Epithelial cell of esophagus (primary cell): ENCODE measurements at regions not wholly inside any gene's neighbourhood (a gene's known extent, or its start where the extent isn't known, plus 50 kb on each side); places are given as distances from the start of the nearest gene placed in this dataset.
"Not testable (repeated sequence)": the region's sequence is repeated elsewhere in the genome, so short reads cannot be mapped to it uniquely, and the experiment has no call there.

Experiments used
- DNase-seq: peaks from one replicate; pipeline ENCODE4 v3.0.0; 2010; ENCODE audit warnings: low read depth
- H3K4me3 ChIP-seq: 2 replicates; pipeline ENCODE4 v1.5.1; 2011; ENCODE audit warnings: mild to moderate bottlenecking, low read length, control low read depth
- CTCF ChIP-seq: IDR thresholded peaks from 2 replicates; pipeline ENCODE4 v1.5.1; 2011; ENCODE audit warnings: low read depth, mild to moderate bottlenecking, low read length, control low read depth, inconsistent platforms; ENCODE audit not compliant: insufficient read depth; ENCODE audit errors: missing control alignments

- not testable (repeated sequence) for H3K4me3 ChIP-seq, DNase-seq
Measured at GRCh38 chr21:10421601-10422000, 99.8 kb upstream of the TPTE start.

GRCh38 chr21:10424097-10424886 is 97.1 kb upstream of the TPTE start:
- not testable (repeated sequence) for DNase-seq

GRCh38 chr21:10424887-10425145 is 96.6 kb upstream of the TPTE start:
- H3K4me3 ChIP-seq, DNase-seq: not testable (repeated sequence)

More at GRCh38 chr21:10424097-10424886, 97.1 kb upstream of the TPTE start:
- H3K4me3 ChIP-seq, result not testable (repeated sequence)

GRCh38 chr21:10425856-10426255 is 95.5 kb upstream of the TPTE start:
- DNase-seq, result no peak
- H3K4me3 ChIP-seq, result no peak overlapping the region
- no peak for TF ChIP-seq CTCF

- not testable (repeated sequence) for DNase-seq, H3K4me3 ChIP-seq
Measured at GRCh38 chr21:10426812-10427211, 94.6 kb upstream of the TPTE start.

- not testable (repeated sequence) for DNase-seq
Measured at GRCh38 chr21:10427277-10427676, 94.1 kb upstream of the TPTE start.

GRCh38 chr21:10428981-10429534 is 92.3 kb upstream of the TPTE start:
- not testable (repeated sequence) for H3K4me3 ChIP-seq, DNase-seq

More at GRCh38 chr21:10427277-10427676, 94.1 kb upstream of the TPTE start:
- H3K4me3 ChIP-seq, result not testable (repeated sequence)

GRCh38 chr21:10430005-10430404 is 91.4 kb upstream of the TPTE start:
- no peak for DNase-seq
- no peak overlapping the region for H3K4me3 ChIP-seq
- TF ChIP-seq CTCF, result no peak

GRCh38 chr21:10431995-10432394 is 89.4 kb upstream of the TPTE start:
- not testable (repeated sequence) for DNase-seq, H3K4me3 ChIP-seq

GRCh38 chr21:10432456-10432855 is 88.9 kb upstream of the TPTE start:
- DNase-seq, H3K4me3 ChIP-seq: not testable (repeated sequence)

GRCh38 chr21:10437977-10438376 is 83.4 kb upstream of the TPTE start:
- not testable (repeated sequence) for H3K4me3 ChIP-seq, DNase-seq

- not testable (repeated sequence) for H3K4me3 ChIP-seq, DNase-seq
Measured at GRCh38 chr21:10440639-10441038, 80.7 kb upstream of the TPTE start.

GRCh38 chr21:10442018-10442417 is 79.4 kb upstream of the TPTE start:
- not testable (repeated sequence) for DNase-seq

GRCh38 chr21:10445685-10446084 is 75.7 kb upstream of the TPTE start:
- H3K4me3 ChIP-seq, DNase-seq: not testable (repeated sequence)

More at GRCh38 chr21:10442018-10442417, 79.4 kb upstream of the TPTE start:
- H3K4me3 ChIP-seq, result not testable (repeated sequence)

GRCh38 chr21:10449451-10449850 is 71.9 kb upstream of the TPTE start:
- not testable (repeated sequence) for H3K4me3 ChIP-seq, DNase-seq

- not testable (repeated sequence) for DNase-seq, H3K4me3 ChIP-seq
Measured at GRCh38 chr21:10451274-10451673, 70.1 kb upstream of the TPTE start.

GRCh38 chr21:10457765-10458164 is 63.6 kb upstream of the TPTE start:
- not testable (repeated sequence) for H3K4me3 ChIP-seq, DNase-seq

- not testable (repeated sequence) for DNase-seq
Measured at GRCh38 chr21:10460957-10461356, 60.4 kb upstream of the TPTE start.

More at GRCh38 chr21:10460957-10461356, 60.4 kb upstream of the TPTE start:
- not testable (repeated sequence) for H3K4me3 ChIP-seq
